Choroid plexus epithelial cell (primary cell): ENCODE measurements at regions not wholly inside any gene's neighbourhood (a gene's known extent, or its start where the extent isn't known, plus 50 kb on each side); places are given as distances from the start of the nearest gene placed in this dataset.

Source experiments
- DNase-seq: peaks from one replicate; pipeline ENCODE4 v3.0.0-alpha.2; 2010; ENCODE audit warnings: low read depth
- H3K4me3 ChIP-seq: 2 replicates; pipeline ENCODE4 v1.5.1; 2011; ENCODE audit warnings: low read depth, mild to moderate bottlenecking, control low read depth, low read length, moderate library complexity
- TF ChIP-seq, protein P1 (sequence below): conservative IDR thresholded peaks from 2 replicates; pipeline ENCODE4 v1.5.1; 2011; ENCODE audit warnings: low read depth, mild to moderate bottlenecking, control low read depth, inconsistent platforms, low read length, moderate library complexity

- H3K4me3 ChIP-seq = no peak overlapping the region
- TF ChIP-seq, protein P1, sequence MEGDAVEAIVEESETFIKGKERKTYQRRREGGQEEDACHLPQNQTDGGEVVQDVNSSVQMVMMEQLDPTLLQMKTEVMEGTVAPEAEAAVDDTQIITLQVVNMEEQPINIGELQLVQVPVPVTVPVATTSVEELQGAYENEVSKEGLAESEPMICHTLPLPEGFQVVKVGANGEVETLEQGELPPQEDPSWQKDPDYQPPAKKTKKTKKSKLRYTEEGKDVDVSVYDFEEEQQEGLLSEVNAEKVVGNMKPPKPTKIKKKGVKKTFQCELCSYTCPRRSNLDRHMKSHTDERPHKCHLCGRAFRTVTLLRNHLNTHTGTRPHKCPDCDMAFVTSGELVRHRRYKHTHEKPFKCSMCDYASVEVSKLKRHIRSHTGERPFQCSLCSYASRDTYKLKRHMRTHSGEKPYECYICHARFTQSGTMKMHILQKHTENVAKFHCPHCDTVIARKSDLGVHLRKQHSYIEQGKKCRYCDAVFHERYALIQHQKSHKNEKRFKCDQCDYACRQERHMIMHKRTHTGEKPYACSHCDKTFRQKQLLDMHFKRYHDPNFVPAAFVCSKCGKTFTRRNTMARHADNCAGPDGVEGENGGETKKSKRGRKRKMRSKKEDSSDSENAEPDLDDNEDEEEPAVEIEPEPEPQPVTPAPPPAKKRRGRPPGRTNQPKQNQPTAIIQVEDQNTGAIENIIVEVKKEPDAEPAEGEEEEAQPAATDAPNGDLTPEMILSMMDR = no peak
- no peak for DNase-seq
Measured at GRCh38 chr5:159750226-159750625, 166.1 kb upstream of the ADRA1B start.

DNA sequence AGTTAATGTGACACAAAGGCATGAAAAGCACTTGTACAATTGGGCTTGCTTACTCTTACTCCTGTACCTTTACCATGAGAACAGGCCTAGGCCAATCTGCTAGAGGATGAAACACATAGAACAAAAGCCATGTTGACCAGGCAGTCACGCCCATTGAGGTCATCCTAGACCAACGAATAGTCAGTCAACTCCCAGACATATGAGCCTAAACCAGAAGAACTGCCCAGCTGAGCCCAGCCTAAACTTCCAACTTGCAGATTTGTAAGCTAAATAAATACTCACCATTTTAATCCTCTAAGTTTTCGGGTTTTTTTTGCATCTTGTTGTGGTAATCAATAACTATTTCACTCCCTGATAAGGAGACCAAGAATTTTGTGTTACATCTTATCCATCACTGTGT, 164.8 kb upstream of the ADRA1B start:
- DNase-seq = no peak
- TF ChIP-seq, protein P1 = no peak
- H3K4me3 ChIP-seq = no peak overlapping the region

DNA sequence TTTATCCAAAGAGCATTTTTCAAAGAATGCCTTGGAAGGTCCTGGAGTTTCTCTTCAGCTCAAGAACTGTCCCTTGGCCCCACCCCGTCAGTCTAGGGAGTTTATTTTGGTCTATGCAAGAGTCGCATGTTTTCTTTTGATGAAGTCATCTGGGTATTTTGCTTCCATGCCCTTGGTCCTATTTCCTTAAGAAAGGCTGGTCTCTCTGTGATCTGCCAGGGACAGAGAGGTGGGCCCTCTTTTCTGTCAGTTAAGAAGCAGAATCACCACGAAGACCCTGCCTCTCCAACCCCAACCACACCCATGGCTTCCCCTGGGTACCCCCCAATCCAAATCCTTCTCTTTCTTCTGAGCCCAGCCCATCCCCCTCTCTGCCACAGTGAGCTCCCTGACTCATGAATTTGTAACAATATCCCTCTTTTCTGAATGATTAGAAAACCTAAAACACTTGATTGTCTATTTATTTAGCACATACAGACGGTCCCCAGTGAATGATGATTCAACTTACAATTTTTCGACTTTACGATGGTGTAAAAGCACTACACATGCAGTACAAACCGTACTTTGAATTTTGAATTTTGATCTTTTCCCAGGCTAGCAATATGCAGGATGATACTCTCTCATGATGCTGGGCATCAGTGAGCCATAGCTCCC, 163.5 kb upstream of the ADRA1B start:
- H3K4me3 ChIP-seq = no peak overlapping the region
- DNase-seq = peak; percentile 34
- TF ChIP-seq, protein P1 = no peak

GRCh38 chr5:159758189-159758588, 158.1 kb upstream of the ADRA1B start:
- DNase-seq = no peak
- TF ChIP-seq, protein P1 = no peak
- H3K4me3 ChIP-seq = no peak overlapping the region

- TF ChIP-seq, protein P1 = no peak
- no peak for DNase-seq
- no peak overlapping the region for H3K4me3 ChIP-seq
Measured at GRCh38 chr5:159759791-159760290, 156.4 kb upstream of the ADRA1B start.

DNA sequence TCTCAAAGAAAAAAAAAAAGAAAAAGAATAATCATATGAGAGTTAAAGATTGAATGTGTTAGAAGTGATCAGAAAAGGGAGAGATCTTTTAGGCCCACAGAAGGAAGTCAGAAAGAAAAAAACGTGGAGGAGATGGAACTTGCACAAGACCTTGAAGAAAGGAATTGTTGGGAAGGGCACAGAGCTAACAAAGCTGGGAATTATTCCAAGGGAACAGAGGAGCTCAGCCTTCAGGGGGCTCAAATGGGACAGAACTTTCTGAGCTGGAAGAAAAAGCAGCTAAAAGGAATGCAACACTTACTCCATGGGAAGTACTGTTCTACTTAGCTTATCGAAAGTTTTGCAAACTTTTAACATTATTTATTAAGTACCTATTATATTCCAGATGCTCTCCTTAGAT, 153.4 kb upstream of the ADRA1B start:
- TF ChIP-seq, protein P1 = no peak
- no peak overlapping the region for H3K4me3 ChIP-seq
- no peak for DNase-seq

- H3K4me3 ChIP-seq = no peak overlapping the region
- TF ChIP-seq, protein P1 = no peak
- DNase-seq = no peak
Measured at GRCh38 chr5:159763562-159763961, 152.7 kb upstream of the ADRA1B start.
